ENCODE measurements at regions not wholly inside any gene's neighbourhood (a gene's known extent, or its start where the extent isn't known, plus 50 kb on each side); places are given as distances from the start of the nearest gene placed in this dataset.

GRCh38 chr13:44726214-44726613, 150.1 kb upstream of the TSC22D1 start:
- Histone ChIP-seq H3K27ac (ENCODE audit: low read depth, low read length) (no peak overlapping the region), H3K27me3 (ENCODE audit: insufficient read depth, low read length) (no peaks in the 10 kb centered on the region), H3K9me3 (ENCODE audit: insufficient read depth, low read depth, low read length) (no peaks in the 10 kb centered on the region), H3K4me3 (ENCODE audit: insufficient read depth, low read depth, low read length) (no peak overlapping the region), H3K79me2 (ENCODE audit: insufficient read depth, low read length) (no peaks in the 10 kb centered on the region), H3K4me2 (ENCODE audit: low read length) (no peak overlapping the region), H4K20me1 (ENCODE audit: insufficient read depth, low read length) (no peaks in the 10 kb centered on the region), H3K9ac (ENCODE audit: low read length) (no peak overlapping the region), H2AFZ (ENCODE audit: low read depth, low read length) (no peak overlapping the region), H3K4me1 (ENCODE audit: insufficient read depth, low read length) (no peaks in the 10 kb centered on the region), H3K36me3 (ENCODE audit: insufficient read depth, low read length) (no peaks in the 10 kb centered on the region)
- peak; percentile 68 for FAIRE-seq
- Mint-ChIP-seq H3K9me3 (ENCODE audit: unreplicated experiment) (peaks cover 2% of the 10 kb centered on the region), H3K27ac (ENCODE audit: unreplicated experiment) (no peak overlapping the region), H3K4me1 (ENCODE audit: low read depth, unreplicated experiment) (peaks cover 16% of the 10 kb centered on the region), H3K4me3 (ENCODE audit: unreplicated experiment) (no peak overlapping the region), H3K36me3 (ENCODE audit: low read depth, unreplicated experiment) (no peaks in the 10 kb centered on the region), H3K27me3 (ENCODE audit: low read depth, unreplicated experiment) (no peaks in the 10 kb centered on the region)
- DNase-seq (ENCODE audit: low read depth): peak; percentile 49
- TF ChIP-seq CTCF (IDR thresholded peaks at IDR 0.05; ENCODE audit: insufficient read depth, low read depth, low read length) (no peak), EZH2 (IDR thresholded peaks at IDR 0.05; ENCODE audit: insufficient read depth, low read length) (no peak)

- H2AFZ ChIP-seq (ENCODE audit: low read depth, low read length): no peak overlapping the region
- Mint-ChIP-seq H3K9me3 (ENCODE audit: unreplicated experiment) (peaks cover 2% of the 10 kb centered on the region), H3K4me1 (ENCODE audit: low read depth, unreplicated experiment) (peaks cover 21% of the 10 kb centered on the region), H3K36me3 (ENCODE audit: low read depth, unreplicated experiment) (no peaks in the 10 kb centered on the region), H3K27ac (ENCODE audit: unreplicated experiment) (peak overlapping the region; percentile 90), H3K4me3 (ENCODE audit: unreplicated experiment) (no peak overlapping the region), H3K27me3 (ENCODE audit: low read depth, unreplicated experiment) (no peaks in the 10 kb centered on the region)
- H3K79me2 ChIP-seq (ENCODE audit: insufficient read depth, low read length): no peaks in the 10 kb centered on the region
- H4K20me1 ChIP-seq (ENCODE audit: insufficient read depth, low read length): no peaks in the 10 kb centered on the region
- H3K27ac ChIP-seq (ENCODE audit: low read depth, low read length): peak overlapping the region; percentile 85
- H3K9ac ChIP-seq (ENCODE audit: low read length): peak overlapping the region; percentile 45
- no peaks in the 10 kb centered on the region for H3K36me3 ChIP-seq (ENCODE audit: insufficient read depth, low read length)
- no peak overlapping the region for H3K4me3 ChIP-seq (ENCODE audit: insufficient read depth, low read depth, low read length)
- DNase-seq (ENCODE audit: low read depth) (peak; percentile 99), FAIRE-seq (peak; percentile 93)
- no peaks in the 10 kb centered on the region for H3K27me3 ChIP-seq (ENCODE audit: insufficient read depth, low read length)
- H3K4me2 ChIP-seq (ENCODE audit: low read length): peak overlapping the region; percentile 40
- H3K4me1 ChIP-seq (ENCODE audit: insufficient read depth, low read length): peaks cover 11% of the 10 kb centered on the region
- TF ChIP-seq CTCF (IDR thresholded peaks at IDR 0.05; ENCODE audit: insufficient read depth, low read depth, low read length) (no peak), EZH2 (IDR thresholded peaks at IDR 0.05; ENCODE audit: insufficient read depth, low read length) (no peak)
- H3K9me3 ChIP-seq (ENCODE audit: insufficient read depth, low read depth, low read length): no peaks in the 10 kb centered on the region
Observed at GRCh38 chr13:44719857-44720671, 143.9 kb upstream of the TSC22D1 start.

GRCh38 chr13:44718467-44718866, 142.3 kb upstream of the TSC22D1 start:
- peaks cover 35% of the 10 kb centered on the region for H3K4me1 Mint-ChIP-seq (ENCODE audit: low read depth, unreplicated experiment)
- peaks cover 26% of the 10 kb centered on the region for H3K4me1 ChIP-seq (ENCODE audit: insufficient read depth, low read length)
- H3K4me3 Mint-ChIP-seq (ENCODE audit: unreplicated experiment): no peak overlapping the region
- no peaks in the 10 kb centered on the region for H3K9me3 ChIP-seq (ENCODE audit: insufficient read depth, low read depth, low read length)
- peaks cover 2% of the 10 kb centered on the region for H3K9me3 Mint-ChIP-seq (ENCODE audit: unreplicated experiment)
- H3K27ac Mint-ChIP-seq (ENCODE audit: unreplicated experiment): no peak overlapping the region
- H3K27ac ChIP-seq (ENCODE audit: low read depth, low read length): no peak overlapping the region
- H3K4me3 ChIP-seq (ENCODE audit: insufficient read depth, low read depth, low read length): no peak overlapping the region
- TF ChIP-seq CTCF (IDR thresholded peaks at IDR 0.05; ENCODE audit: insufficient read depth, low read depth, low read length): no peak
- TF ChIP-seq EZH2 (IDR thresholded peaks at IDR 0.05; ENCODE audit: insufficient read depth, low read length): no peak
- FAIRE-seq: no peak
- no peak overlapping the region for H2AFZ ChIP-seq (ENCODE audit: low read depth, low read length)
- DNase-seq (ENCODE audit: low read depth): no peak
- no peaks in the 10 kb centered on the region for H3K36me3 ChIP-seq (ENCODE audit: insufficient read depth, low read length)
- H3K27me3 Mint-ChIP-seq (ENCODE audit: low read depth, unreplicated experiment): no peaks in the 10 kb centered on the region
- no peaks in the 10 kb centered on the region for H3K79me2 ChIP-seq (ENCODE audit: insufficient read depth, low read length)
- no peak overlapping the region for H3K9ac ChIP-seq (ENCODE audit: low read length)
- H4K20me1 ChIP-seq (ENCODE audit: insufficient read depth, low read length): no peaks in the 10 kb centered on the region
- H3K27me3 ChIP-seq (ENCODE audit: insufficient read depth, low read length): no peaks in the 10 kb centered on the region
- H3K36me3 Mint-ChIP-seq (ENCODE audit: low read depth, unreplicated experiment): no peaks in the 10 kb centered on the region
- H3K4me2 ChIP-seq (ENCODE audit: low read length): no peak overlapping the region
